Gastroesophageal sphincter (tissue), 3 donors: ENCODE measurements at regions not wholly inside any gene's neighbourhood (a gene's known extent, or its start where the extent isn't known, plus 50 kb on each side); places are given as distances from the start of the nearest gene placed in this dataset.

Experiments
- EP300 ChIP-seq: sonication (generic); formaldehyde crosslinking; IDR thresholded peaks from one replicate; pipeline ENCODE4 v1.6.1; 2017; ENCODE audit warnings: antibody characterized with exemption, mild to moderate bottlenecking
- POLR2A ChIP-seq, 2 donors: fragments of 450-650 bp; IDR thresholded peaks; one replicate each; pipeline ENCODE4 v1.6.1; 2017; ENCODE audit warnings: antibody characterized with exemption in 2 of 2, mild to moderate bottlenecking in 2 of 2, moderate library complexity in 1 of 2
- TF ChIP-seq, protein P1 (sequence below), 4 experiments: fragments of 200-600 bp in 2 of 4; fragments of 450-650 bp in 2 of 4; sonication (generic) in 1 of 4; IDR thresholded peaks; one replicate each; pipeline ENCODE4 v1.5.1; 2017 to 2019; ENCODE audit warnings: antibody characterized with exemption in 4 of 4, mild to moderate bottlenecking in 2 of 4, moderate library complexity in 2 of 4

DNA sequence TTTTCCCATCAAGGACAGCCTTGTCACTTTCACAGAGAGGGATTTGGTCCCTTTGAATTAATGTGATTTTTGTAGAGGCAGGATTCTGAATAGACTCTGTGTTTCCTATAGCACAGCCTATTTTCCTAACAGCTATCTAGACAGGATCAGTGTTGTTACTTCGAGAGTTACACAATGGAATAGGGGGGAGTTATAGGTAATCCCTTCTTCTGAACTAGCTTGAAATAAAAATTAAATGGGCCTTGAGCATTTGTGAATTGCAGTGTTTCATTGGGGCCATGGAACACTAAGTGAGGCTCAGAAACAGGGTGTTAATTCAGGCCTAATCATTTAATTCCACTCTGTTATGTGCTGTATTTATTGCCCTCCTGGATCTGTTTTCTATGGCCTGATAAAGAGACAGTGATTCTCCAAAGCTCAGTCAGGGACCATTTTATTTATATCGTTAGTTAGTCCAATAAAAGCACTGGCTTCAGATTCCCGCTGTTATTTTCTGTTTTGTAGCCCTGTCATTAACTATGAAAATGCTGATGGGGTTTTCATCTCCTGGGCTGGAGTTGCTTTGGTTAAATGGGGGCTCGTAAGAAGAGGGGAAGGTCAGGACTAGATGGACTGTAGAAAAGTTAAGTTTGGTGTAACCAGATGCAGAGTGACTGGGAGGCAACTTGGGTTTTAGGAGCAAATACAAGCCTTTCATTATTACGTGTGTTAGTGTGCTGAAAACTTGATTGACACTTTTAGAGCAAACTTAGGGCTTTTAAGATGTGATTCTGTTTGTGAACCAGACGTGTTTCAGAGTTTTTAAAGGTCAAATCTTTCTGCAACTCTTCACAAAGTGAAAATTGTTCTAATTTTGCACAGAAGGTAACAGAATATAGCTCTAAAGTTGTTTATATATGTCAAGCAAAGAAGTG, 461.0 kb upstream of the HNRNPA3 start:
- TF ChIP-seq, protein P1, sequence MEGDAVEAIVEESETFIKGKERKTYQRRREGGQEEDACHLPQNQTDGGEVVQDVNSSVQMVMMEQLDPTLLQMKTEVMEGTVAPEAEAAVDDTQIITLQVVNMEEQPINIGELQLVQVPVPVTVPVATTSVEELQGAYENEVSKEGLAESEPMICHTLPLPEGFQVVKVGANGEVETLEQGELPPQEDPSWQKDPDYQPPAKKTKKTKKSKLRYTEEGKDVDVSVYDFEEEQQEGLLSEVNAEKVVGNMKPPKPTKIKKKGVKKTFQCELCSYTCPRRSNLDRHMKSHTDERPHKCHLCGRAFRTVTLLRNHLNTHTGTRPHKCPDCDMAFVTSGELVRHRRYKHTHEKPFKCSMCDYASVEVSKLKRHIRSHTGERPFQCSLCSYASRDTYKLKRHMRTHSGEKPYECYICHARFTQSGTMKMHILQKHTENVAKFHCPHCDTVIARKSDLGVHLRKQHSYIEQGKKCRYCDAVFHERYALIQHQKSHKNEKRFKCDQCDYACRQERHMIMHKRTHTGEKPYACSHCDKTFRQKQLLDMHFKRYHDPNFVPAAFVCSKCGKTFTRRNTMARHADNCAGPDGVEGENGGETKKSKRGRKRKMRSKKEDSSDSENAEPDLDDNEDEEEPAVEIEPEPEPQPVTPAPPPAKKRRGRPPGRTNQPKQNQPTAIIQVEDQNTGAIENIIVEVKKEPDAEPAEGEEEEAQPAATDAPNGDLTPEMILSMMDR (IDR thresholded peaks at IDR 0.05): no peak
- TF ChIP-seq POLR2A (IDR thresholded peaks at IDR 0.05) (no peak), EP300 (no peak)
